HEK293 (cell line): ENCODE measurements at regions not wholly inside any gene's neighbourhood (a gene's known extent, or its start where the extent isn't known, plus 50 kb on each side); places are given as distances from the start of the nearest gene placed in this dataset.

Source experiments
- CTCF ChIA-PET: fragments of 350-600 bp; formaldehyde crosslinking; extraction: SDS; loops from one replicate; lab custom pipeline; 2021; ENCODE audit warnings: antibody characterized with exemption; lab: Yijun Ruan, JAX
- POLR2A ChIA-PET: fragments of 300-600 bp; formaldehyde crosslinking; extraction: SDS; loops from one replicate; lab custom pipeline; 2020; ENCODE audit warnings: antibody characterized with exemption, inconsistent platforms; lab: Yijun Ruan, JAX
- H3K27ac ChIP-seq: fragments of 200-500 bp; sonication (Bioruptor generic); 2 replicates; pipeline ENCODE4 v1.5.1; 2014; ENCODE audit warnings: low read depth, low read length, control low read depth, inconsistent platforms; ENCODE audit errors: extremely low read depth
- H3K36me3 ChIP-seq, 2 experiments: fragments of 200-500 bp in 1 of 2; sonication (Bioruptor generic) in 1 of 2; 1 replicate in 1 of 2; 2 replicates in 1 of 2; pipeline ENCODE4 v1.5.1; 2014 to 2017; ENCODE audit warnings: inconsistent platforms in 2 of 2, low read length in 2 of 2; ENCODE audit not compliant: control insufficient read depth in 2 of 2, insufficient read depth in 1 of 2
- H3K4me1 ChIP-seq: fragments of 200-500 bp; sonication (Bioruptor generic); 2 replicates; pipeline ENCODE4 v1.5.1; 2014; ENCODE audit warnings: mild to moderate bottlenecking, low read length, inconsistent platforms; ENCODE audit not compliant: control insufficient read depth, insufficient read depth
- H3K4me3 ChIP-seq: 2 replicates; pipeline ENCODE4 v1.5.1; 2011; ENCODE audit warnings: low read depth, mild to moderate bottlenecking, control low read depth, low read length, moderate library complexity
- H3K9me3 ChIP-seq: fragments of 200-500 bp; sonication (Bioruptor generic); 2 replicates; pipeline ENCODE4 v1.5.1; 2014; ENCODE audit warnings: low read depth, low read length, inconsistent platforms; ENCODE audit not compliant: control insufficient read depth, insufficient read depth
- BCL6B ChIP-seq: fragments of 450-650 bp; formaldehyde crosslinking; IDR thresholded peaks from 2 replicates; pipeline ENCODE4 v1.5.1; 2017; ENCODE audit warnings: missing biosample characterization, missing genetic modification characterization
- HIC1 ChIP-seq: fragments of 450-650 bp; formaldehyde crosslinking; IDR thresholded peaks from 2 replicates; pipeline ENCODE4 v1.5.1; 2016; ENCODE audit warnings: missing biosample characterization, missing genetic modification characterization
- KLF1 ChIP-seq: fragments of 450-650 bp; formaldehyde crosslinking; IDR thresholded peaks from 2 replicates; pipeline ENCODE4 v1.5.1; 2016; ENCODE audit warnings: missing biosample characterization, missing genetic modification characterization
- KLF10 ChIP-seq: fragments of 450-650 bp; IDR thresholded peaks from 2 replicates; pipeline ENCODE4 v1.5.1; 2018; ENCODE audit warnings: missing biosample characterization, mild to moderate bottlenecking, missing genetic modification characterization
- TCF7L2 ChIP-seq: IDR thresholded peaks from 2 replicates; pipeline ENCODE4 v1.6.1; 2011; ENCODE audit warnings: low read depth, mild to moderate bottlenecking, inconsistent platforms, low read length, moderate library complexity, borderline replicate concordance
- ZBTB26 ChIP-seq: fragments of 450-650 bp; formaldehyde crosslinking; optimal IDR thresholded peaks from 2 replicates; pipeline ENCODE3; 2016; ENCODE audit warnings: missing biosample characterization, mild to moderate bottlenecking, missing genetic modification characterization
- ZBTB44 ChIP-seq: fragments of 450-650 bp; IDR thresholded peaks from 2 replicates; pipeline ENCODE4 v1.5.1; 2018; ENCODE audit warnings: missing biosample characterization, mild to moderate bottlenecking, missing genetic modification characterization
- ZBTB48 ChIP-seq: fragments of 450-650 bp; formaldehyde crosslinking; IDR thresholded peaks from 2 replicates; pipeline ENCODE4 v1.5.1; 2016; ENCODE audit warnings: missing biosample characterization, missing genetic modification characterization
- ZBTB6 ChIP-seq: fragments of 450-650 bp; formaldehyde crosslinking; IDR thresholded peaks from 2 replicates; pipeline ENCODE4 v1.5.1; 2017; ENCODE audit warnings: missing biosample characterization, missing genetic modification characterization
- ZBTB7A ChIP-seq: fragments of 450-650 bp; formaldehyde crosslinking; IDR thresholded peaks from 2 replicates; pipeline ENCODE4 v1.5.1; 2016; ENCODE audit warnings: low read depth, missing biosample characterization, missing genetic modification characterization
- ZNF140 ChIP-seq: fragments of 450-650 bp; formaldehyde crosslinking; IDR thresholded peaks from 2 replicates; pipeline ENCODE4 v1.5.1; 2016; ENCODE audit warnings: missing biosample characterization, missing genetic modification characterization
- ZNF175 ChIP-seq: fragments of 450-650 bp; formaldehyde crosslinking; IDR thresholded peaks from 2 replicates; pipeline ENCODE4 v1.5.1; 2016; ENCODE audit warnings: missing biosample characterization, missing genetic modification characterization
- ZNF239 ChIP-seq: fragments of 450-650 bp; formaldehyde crosslinking; IDR thresholded peaks from 2 replicates; pipeline ENCODE4 v1.5.1; 2016; ENCODE audit warnings: missing biosample characterization, missing genetic modification characterization
- ZNF350 ChIP-seq: fragments of 450-650 bp; formaldehyde crosslinking; IDR thresholded peaks from 2 replicates; pipeline ENCODE4 v1.5.0; 2017; ENCODE audit warnings: missing biosample characterization, mild to moderate bottlenecking, missing genetic modification characterization
- ZNF37A ChIP-seq: fragments of 450-650 bp; IDR thresholded peaks from 2 replicates; pipeline ENCODE4 v1.5.1; 2018; ENCODE audit warnings: missing biosample characterization, missing genetic modification characterization
- ZNF404 ChIP-seq: fragments of 450-650 bp; formaldehyde crosslinking; IDR thresholded peaks from 2 replicates; pipeline ENCODE4 v1.5.1; 2017; ENCODE audit warnings: missing biosample characterization, missing genetic modification characterization
- ZNF433 ChIP-seq: fragments of 450-650 bp; formaldehyde crosslinking; IDR thresholded peaks from 2 replicates; pipeline ENCODE4 v1.5.1; 2016; ENCODE audit warnings: missing biosample characterization, missing genetic modification characterization, low read depth
- ZNF514 ChIP-seq: fragments of 450-650 bp; formaldehyde crosslinking; IDR thresholded peaks from 2 replicates; pipeline ENCODE4 v1.5.1; 2016; ENCODE audit warnings: missing biosample characterization, missing genetic modification characterization
- ZNF555 ChIP-seq: fragments of 450-650 bp; formaldehyde crosslinking; conservative IDR thresholded peaks from 2 replicates; pipeline ENCODE4 v1.5.1; 2017; ENCODE audit warnings: missing biosample characterization, mild to moderate bottlenecking, missing genetic modification characterization, inconsistent platforms
- ZNF596 ChIP-seq: fragments of 450-650 bp; IDR thresholded peaks from 2 replicates; pipeline ENCODE4 v1.5.0; 2018; ENCODE audit warnings: missing biosample characterization, mild to moderate bottlenecking, missing genetic modification characterization, moderate library complexity
- ZNF621 ChIP-seq: fragments of 450-650 bp; formaldehyde crosslinking; IDR thresholded peaks from 2 replicates; pipeline ENCODE4 v1.5.1; 2017; ENCODE audit warnings: missing biosample characterization, missing genetic modification characterization
- ZNF692 ChIP-seq: fragments of 450-650 bp; formaldehyde crosslinking; IDR thresholded peaks from 2 replicates; pipeline ENCODE4 v1.5.1; 2016; ENCODE audit warnings: missing biosample characterization, missing genetic modification characterization
- ZSCAN5A ChIP-seq: fragments of 450-650 bp; formaldehyde crosslinking; IDR thresholded peaks from 2 replicates; pipeline ENCODE4 v1.5.1; 2016; ENCODE audit warnings: missing biosample characterization, missing genetic modification characterization

- Histone ChIP-seq H3K4me1 (no peaks in the 10 kb centered on the region), H3K4me3 (no peak overlapping the region), H3K9me3 (no peaks in the 10 kb centered on the region)
- POLR2A ChIA-PET: no interaction called here
- TF ChIP-seq KLF1 (tag by site-specific recombination) (no peak), ZNF404 (tag by site-specific recombination) (no peak), BCL6B (tag by site-specific recombination) (0 out of 2 replicates have a peak, but pooled peaks have one; percentile 15), ZNF514 (tag by site-specific recombination) (no peak), KLF10 (tag by site-specific recombination) (no peak), ZNF350 (tag by site-specific recombination) (0 out of 2 replicates have a peak, but pooled peaks have one; percentile 37), ZNF621 (tag by site-specific recombination) (no peak), ZBTB44 (tag by site-specific recombination) (peak; percentile 60)
- TF ChIP-seq, all 188 proteins: peak for 3
- CTCF ChIA-PET: interaction anchor here (0.5 to 0.7 kb wide), 3 partner anchors 8 to 1307 kb away, joined by 3 to 6 read pairs (median 4); no protein-coding TSS in a partner anchor
- Histone ChIP-seq H3K27ac (no peak overlapping the region), H3K36me3 (no peaks in the 10 kb centered on the region)
Measured at GRCh38 chr2:129673234-129673633, 306.2 kb upstream of the RAB6C start.

GRCh38 chr2:129673847-129674711 lies 305.4 kb upstream of the RAB6C start:
- CTCF ChIA-PET: interaction anchor here (0.6 to 1.0 kb wide), 2 partner anchors 12 to 136 kb away, joined by 3 read pairs; no protein-coding TSS in a partner anchor
- Histone ChIP-seq H3K4me3 (no peak overlapping the region), H3K36me3 (no peaks in the 10 kb centered on the region), H3K27ac (no peak overlapping the region), H3K9me3 (no peaks in the 10 kb centered on the region), H3K4me1 (no peaks in the 10 kb centered on the region)
- POLR2A ChIA-PET: no interaction called here
- TF ChIP-seq TCF7L2 (no peak), ZBTB6 (tag by site-specific recombination) (no peak), ZNF175 (tag by site-specific recombination) (no peak), ZSCAN5A (no peak), ZBTB26 (no peak), ZNF596 (tag by site-specific recombination) (no peak), HIC1 (tag by site-specific recombination) (no peak), ZNF433 (tag by site-specific recombination) (no peak), ZNF555 (no peak), ZNF239 (no peak), ZBTB7A (no peak), ZNF140 (tag by site-specific recombination) (no peak), ZNF37A (tag by site-specific recombination) (no peak), ZNF692 (tag by site-specific recombination) (no peak), ZBTB48 (tag by site-specific recombination) (no peak)
